Neuronal stem cell (in vitro differentiated cells): ENCODE measurements at regions not wholly inside any gene's neighbourhood (a gene's known extent, or its start where the extent isn't known, plus 50 kb on each side); places are given as distances from the start of the nearest gene placed in this dataset.

Experiments
- DNase-seq: peaks from one replicate; pipeline ENCODE4 v3.0.0-alpha.2; 2013; ENCODE audit warnings: low spot score
- H2AFZ ChIP-seq: one replicate; pipeline ENCODE4 v1.6.1; 2013; ENCODE audit warnings: mild to moderate bottlenecking, low read length, inconsistent platforms
- H2AK5ac ChIP-seq: 2 replicates; pipeline ENCODE4 v1.6.1; 2013; ENCODE audit warnings: low read depth, mild to moderate bottlenecking, inconsistent platforms, low read length, moderate library complexity, mixed read lengths
- H2BK120ac ChIP-seq: 2 replicates; pipeline ENCODE4 v1.6.1; 2013; ENCODE audit warnings: low read depth, mild to moderate bottlenecking, inconsistent platforms, low read length, moderate library complexity, mixed read lengths
- H2BK12ac ChIP-seq: one replicate; pipeline ENCODE4 v1.6.1; 2013; ENCODE audit warnings: low read length, inconsistent platforms
- H2BK15ac ChIP-seq: 2 replicates; pipeline ENCODE4 v1.6.1; 2013; ENCODE audit warnings: mild to moderate bottlenecking, low read length, inconsistent platforms, mixed read lengths
- H2BK5ac ChIP-seq: one replicate; pipeline ENCODE4 v1.6.1; 2013; ENCODE audit warnings: inconsistent platforms, mild to moderate bottlenecking, low read length, moderate library complexity
- H3K14ac ChIP-seq: one replicate; pipeline ENCODE4 v1.6.1; 2013; ENCODE audit warnings: low read length, inconsistent platforms
- H3K18ac ChIP-seq: 2 replicates; pipeline ENCODE4 v1.6.1; 2013; ENCODE audit warnings: low read length, inconsistent platforms
- H3K23ac ChIP-seq: 2 replicates; pipeline ENCODE4 v1.6.1; 2013; ENCODE audit warnings: low read depth, mild to moderate bottlenecking, mixed read lengths, low read length, inconsistent platforms; ENCODE audit not compliant: poor library complexity
- H3K27ac ChIP-seq: replicated peaks from 3 replicates; pipeline ENCODE4 v1.5.1; 2013; ENCODE audit warnings: low read length, inconsistent platforms
- H3K27me3 ChIP-seq, 3 experiments: 2 replicates each; pipeline ENCODE4 v1.6.1; 2013; ENCODE audit warnings: low read length in 3 of 3, mild to moderate bottlenecking in 2 of 3, inconsistent platforms in 1 of 3, low read depth in 1 of 3, mixed read lengths in 1 of 3, moderate library complexity in 1 of 3; ENCODE audit not compliant: control insufficient read depth in 3 of 3, insufficient read depth in 3 of 3
- H3K36me3 ChIP-seq, 2 donors: replicated peaks in 1 of 2; 2 replicates each; pipeline ENCODE4 v1.6.1; 2013; ENCODE audit warnings: low read length in 2 of 2; ENCODE audit not compliant: control insufficient read depth in 2 of 2, insufficient read depth in 2 of 2
- H3K4ac ChIP-seq: 2 replicates; pipeline ENCODE4 v1.6.1; 2013; ENCODE audit warnings: inconsistent platforms, mild to moderate bottlenecking, low read length, moderate library complexity
- H3K4me1 ChIP-seq, 2 donors: 1 replicate in 1 of 2; 2 replicates in 1 of 2; pipeline ENCODE4 v1.6.1; 2013; ENCODE audit warnings: low read length in 2 of 2, low read depth in 1 of 2; ENCODE audit not compliant: control insufficient read depth in 2 of 2, insufficient read depth in 1 of 2
- H3K4me2 ChIP-seq: one replicate; pipeline ENCODE4 v1.6.1; 2013; ENCODE audit warnings: mild to moderate bottlenecking, low read length, inconsistent platforms; ENCODE audit not compliant: insufficient read depth, poor library complexity, severe bottlenecking
- H3K4me3 ChIP-seq, 2 donors: 2 replicates each; pipeline ENCODE4 v1.5.1; 2013; ENCODE audit warnings: low read length in 2 of 2, mild to moderate bottlenecking in 2 of 2, inconsistent platforms in 1 of 2, moderate library complexity in 1 of 2
- H3K79me1 ChIP-seq: one replicate; pipeline ENCODE4 v1.6.1; 2013; ENCODE audit warnings: low read depth, mild to moderate bottlenecking, inconsistent platforms, low read length, moderate library complexity
- H3K9ac ChIP-seq: one replicate; pipeline ENCODE4 v1.6.1; 2013; ENCODE audit warnings: mild to moderate bottlenecking, low read depth, low read length, inconsistent platforms; ENCODE audit not compliant: poor library complexity
- H3K9me3 ChIP-seq, 2 donors: replicated peaks in 1 of 2; 2 replicates each; pipeline versions ENCODE3 to v1.6.1; 2013; ENCODE audit warnings: low read length in 2 of 2, mild to moderate bottlenecking in 2 of 2, inconsistent platforms in 1 of 2, low read depth in 1 of 2, mixed read lengths in 1 of 2, moderate library complexity in 1 of 2; ENCODE audit not compliant: control insufficient read depth in 2 of 2, insufficient read depth in 1 of 2
- H4K8ac ChIP-seq: one replicate; pipeline ENCODE4 v1.6.1; 2013; ENCODE audit warnings: low read depth, mild to moderate bottlenecking, inconsistent platforms, low read length, moderate library complexity
- H4K91ac ChIP-seq: one replicate; pipeline ENCODE4 v1.6.1; 2013; ENCODE audit warnings: low read length, low read depth, mild to moderate bottlenecking, inconsistent platforms; ENCODE audit not compliant: poor library complexity
- WGBS, 2 donors: extraction: QIAGEN DNeasy Blood & Tissue Kit; methylation state at CpG; one replicate each; pipeline ENCODE4 v1.1.7; 2013; ENCODE audit warnings: missing lambda C conversion rate in 2 of 2, mixed read lengths in 1 of 2; ENCODE audit not compliant: insufficient read length in 2 of 2, insufficient replicate concordance in 1 of 2; ENCODE audit errors: extremely low coverage in 2 of 2; 5-methylcytosine and 5-hydroxymethylcytosine counted together

DNA sequence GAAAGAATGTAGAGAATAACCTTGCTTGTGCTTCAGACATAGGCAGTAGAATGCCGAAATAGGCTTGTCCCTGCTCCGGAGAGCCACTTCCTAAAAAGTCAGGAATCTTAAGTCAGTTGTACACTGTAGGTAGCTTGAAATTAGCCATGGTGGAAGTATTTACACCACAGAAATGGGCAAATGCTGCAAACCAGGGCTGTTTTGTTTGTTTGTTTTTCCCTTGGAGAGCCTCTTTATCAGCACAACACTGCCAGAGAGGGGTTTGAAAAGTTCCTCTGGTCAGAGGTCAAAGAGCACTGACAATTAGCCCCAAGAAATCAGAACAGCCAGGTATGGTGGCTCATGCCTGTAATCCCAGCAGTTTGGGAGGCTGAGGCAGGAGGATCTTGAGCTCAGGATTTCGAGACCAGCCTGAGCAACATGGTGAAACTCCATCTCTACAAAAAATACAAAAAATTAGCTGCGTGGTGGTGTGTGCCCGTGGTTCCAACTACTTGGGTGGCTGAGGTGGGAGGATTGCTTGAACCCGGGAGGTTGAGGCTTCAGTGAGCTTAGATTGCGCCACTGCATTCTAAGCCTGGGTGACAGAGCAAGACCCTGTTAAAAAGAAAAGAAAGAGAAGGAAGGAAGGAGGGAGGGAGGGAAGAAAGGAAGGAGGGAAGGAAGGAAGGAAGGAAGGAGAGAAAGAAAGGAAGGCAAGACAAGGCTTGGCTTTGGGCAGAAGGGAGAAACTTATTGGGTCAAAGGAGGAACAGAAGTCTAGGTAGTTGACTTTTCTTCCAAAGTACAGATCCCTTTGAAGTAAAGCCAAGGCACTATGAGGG is 61.0 kb upstream of the ZMYND8 start:
- Histone ChIP-seq H3K36me3 (no peaks in the 10 kb centered on the region), H3K79me1 (no peaks in the 10 kb centered on the region)
- DNase-seq = no peak

DNA sequence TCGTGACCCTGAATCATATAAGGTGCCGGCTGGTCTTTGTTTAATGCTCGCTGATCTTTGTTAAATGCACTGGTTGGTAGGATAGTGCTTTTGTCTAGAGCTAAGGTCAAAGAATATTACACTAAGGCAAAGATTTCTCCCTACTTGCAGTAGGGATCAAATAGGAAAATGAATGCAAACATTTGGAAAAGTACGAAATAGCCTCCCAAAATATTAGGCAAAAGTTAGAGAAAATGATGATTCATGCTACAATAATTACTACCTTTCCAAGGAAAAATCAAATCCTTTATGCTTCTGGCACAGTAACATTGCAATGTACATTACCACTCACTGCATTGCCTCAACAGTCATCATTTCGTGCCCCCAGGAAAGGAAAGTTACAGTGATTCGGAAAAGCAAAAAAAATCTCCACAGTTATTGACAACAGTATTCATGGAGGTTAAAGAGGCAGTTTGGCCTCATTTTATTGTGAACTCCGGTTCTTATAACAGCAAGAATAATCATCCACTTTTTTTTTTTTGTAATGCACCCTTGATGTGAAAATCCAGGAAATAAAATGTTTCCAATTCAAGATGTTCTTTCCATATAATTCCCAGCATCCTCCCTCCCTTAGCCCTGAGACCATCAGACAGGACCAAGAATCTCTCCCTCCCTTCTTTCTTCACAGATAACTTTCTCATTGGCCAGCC is 61.7 kb upstream of the ZMYND8 start:
- Histone ChIP-seq H3K4ac (no peak overlapping the region), H3K18ac (no peak overlapping the region), H3K14ac (no peak overlapping the region), H3K27ac (no peak overlapping the region), H2AFZ (no peak overlapping the region), H4K8ac (no peak overlapping the region), H3K79me1 (no peaks in the 10 kb centered on the region), H3K9ac (no peak overlapping the region), H3K4me1 (no peaks in the 10 kb centered on the region), H2BK12ac (no peak overlapping the region), H3K9me3 (peaks cover 0 to 4% of the 10 kb centered on the region in 2 donors), H3K36me3 (no peaks in the 10 kb centered on the region), H3K27me3 (peaks cover 0 to 10% (median 0%) of the 10 kb centered on the region in 3 experiments), H3K23ac (no peak overlapping the region), H3K4me2 (no peak overlapping the region), H2BK5ac (no peak overlapping the region), H2BK15ac (no peak overlapping the region), H2BK120ac (no peak overlapping the region), H2AK5ac (no peak overlapping the region), H3K4me3 (no peak overlapping the region), H4K91ac (no peak overlapping the region)
- WGBS, 2 donors = no CpG with 5 or more reads among the region's 7 CpGs
- DNase-seq = no peak

More for the DNA sequence above, 61.0 kb upstream of the ZMYND8 start:
- Histone ChIP-seq H3K18ac (no peak overlapping the region), H3K23ac (no peak overlapping the region), H3K27me3 (peaks cover 0 to 5% (median 0%) of the 10 kb centered on the region in 3 experiments), H3K4me2 (no peak overlapping the region), H3K4me1 (no peaks in the 10 kb centered on the region), H3K9ac (no peak overlapping the region), H2BK5ac (no peak overlapping the region), H3K9me3 (peaks cover 0 to 4% of the 10 kb centered on the region in 2 donors), H2BK120ac (no peak overlapping the region), H3K4me3 (no peak overlapping the region), H3K27ac (no peak overlapping the region), H3K14ac (no peak overlapping the region), H2AFZ (no peak overlapping the region), H2BK15ac (no peak overlapping the region), H4K91ac (no peak overlapping the region), H3K4ac (no peak overlapping the region), H2BK12ac (no peak overlapping the region), H4K8ac (no peak overlapping the region), H2AK5ac (no peak overlapping the region)
- no CpG with 5 or more reads among the region's 7 CpGs for WGBS, 2 donors

DNA sequence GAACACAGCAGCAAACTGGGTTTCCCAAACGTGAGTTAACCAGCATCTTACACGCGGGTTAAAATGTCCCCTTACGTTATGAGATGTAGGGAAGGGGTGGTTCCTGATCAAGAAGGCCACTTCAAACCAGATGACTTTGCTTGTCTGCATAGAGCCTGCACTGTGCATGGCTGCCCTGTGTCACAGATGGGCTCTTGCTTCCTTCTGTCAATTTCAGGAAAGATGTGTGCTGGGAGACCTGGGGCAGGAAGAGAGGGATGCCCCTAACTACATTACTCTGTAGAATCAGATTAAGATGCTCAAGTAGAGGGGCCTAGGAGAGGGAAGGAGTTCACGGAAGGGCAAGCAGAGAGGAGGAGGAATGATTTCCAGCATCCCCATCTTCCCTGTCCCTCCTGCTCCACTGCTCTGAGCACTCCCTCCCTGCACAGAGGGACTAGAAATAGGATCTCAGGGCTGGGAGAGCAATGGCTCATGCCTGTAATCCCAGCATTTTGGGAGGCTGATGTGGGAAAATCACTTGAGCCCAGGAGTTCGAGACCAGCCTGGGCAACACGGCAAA is 63.5 kb upstream of the ZMYND8 start:
- H2AK5ac ChIP-seq = no peak overlapping the region
- H4K91ac ChIP-seq = no peak overlapping the region
- no peak for DNase-seq
- no peak overlapping the region for H3K9ac ChIP-seq
- no peak overlapping the region for H4K8ac ChIP-seq
- H2BK5ac ChIP-seq = no peak overlapping the region
- H3K36me3 ChIP-seq = no peaks in the 10 kb centered on the region
- no peak overlapping the region for H2BK15ac ChIP-seq
- peaks cover 0 to 10% (median 0%) of the 10 kb centered on the region in 3 experiments for H3K27me3 ChIP-seq
- peaks cover 0 to 4% of the 10 kb centered on the region in 2 donors for H3K9me3 ChIP-seq
- peak overlapping the region; percentile 24 for H3K18ac ChIP-seq
- no peak overlapping the region for H3K4me3 ChIP-seq
- H3K23ac ChIP-seq = no peak overlapping the region
- no CpG with 5 or more reads among the region's 7 CpGs for WGBS, 2 donors
- no peak overlapping the region for H2BK120ac ChIP-seq
- no peak overlapping the region for H2AFZ ChIP-seq
- H3K14ac ChIP-seq = no peak overlapping the region
- no peak overlapping the region for H2BK12ac ChIP-seq
- H3K4me2 ChIP-seq = no peak overlapping the region
- no peaks in the 10 kb centered on the region for H3K4me1 ChIP-seq
- H3K79me1 ChIP-seq = no peaks in the 10 kb centered on the region
- H3K27ac ChIP-seq = no peak overlapping the region
- H3K4ac ChIP-seq = no peak overlapping the region

DNA sequence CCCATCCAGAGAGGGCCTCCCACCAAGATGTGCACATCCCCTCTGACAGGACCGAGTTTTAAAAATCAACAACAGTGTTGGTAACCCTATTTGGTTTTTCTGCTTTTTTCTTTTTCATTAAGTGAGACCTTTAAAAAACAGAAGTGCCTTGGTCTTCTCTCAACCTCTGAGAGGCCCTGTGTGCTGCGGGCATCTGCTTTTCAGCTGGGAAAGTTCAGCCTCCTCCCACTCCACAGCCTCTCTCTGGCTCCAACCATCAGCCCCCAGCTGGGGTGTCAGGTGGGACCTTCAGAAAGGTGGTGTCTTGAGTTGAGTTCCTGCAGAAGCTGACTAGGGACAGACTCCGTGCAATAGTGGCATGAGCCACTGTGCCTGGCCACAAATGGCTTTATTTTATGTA is 64.6 kb upstream of the ZMYND8 start:
- Histone ChIP-seq H4K91ac (no peak overlapping the region), H3K4ac (no peak overlapping the region), H2BK5ac (no peak overlapping the region), H2BK12ac (no peak overlapping the region), H2BK120ac (no peak overlapping the region), H3K23ac (no peak overlapping the region), H3K36me3 (no peaks in the 10 kb centered on the region), H3K4me2 (no peak overlapping the region), H2BK15ac (no peak overlapping the region), H3K4me1 (no peaks in the 10 kb centered on the region), H3K27ac (no peak overlapping the region), H3K14ac (no peak overlapping the region), H3K79me1 (no peaks in the 10 kb centered on the region), H3K18ac (no peak overlapping the region), H4K8ac (no peak overlapping the region), H3K9ac (no peak overlapping the region), H3K27me3 (peaks cover 0 to 10% (median 0%) of the 10 kb centered on the region in 3 experiments), H3K9me3 (peaks cover 0 to 4% of the 10 kb centered on the region in 2 donors), H2AK5ac (no peak overlapping the region), H3K4me3 (no peak overlapping the region), H2AFZ (no peak overlapping the region)
- DNase-seq = no peak
- WGBS, 2 donors = no CpG with 5 or more reads among the region's 3 CpGs
